ENCODE measurements at regions not wholly inside any gene's neighbourhood (a gene's known extent, or its start where the extent isn't known, plus 50 kb on each side); places are given as distances from the start of the nearest gene placed in this dataset.

- no peak overlapping the region for H3K4me3 ChIP-seq (ENCODE audit: low read depth, low read length)
- DNase-seq (ENCODE audit: low read depth) = no peak
- no peak for TF ChIP-seq CTCF (conservative IDR thresholded peaks at IDR 0.05; ENCODE audit: low read depth, low read length)
Observed at GRCh38 chr13:79796136-79796535, 315.2 kb downstream of the NDFIP2 start.

- no peak for DNase-seq (ENCODE audit: low read depth)
- no peak overlapping the region for H3K4me3 ChIP-seq (ENCODE audit: low read depth, low read length)
- no peak for TF ChIP-seq CTCF (conservative IDR thresholded peaks at IDR 0.05; ENCODE audit: low read depth, low read length)
Observed at GRCh38 chr13:79794931-79795330, 314.0 kb downstream of the NDFIP2 start.

- no peak for TF ChIP-seq CTCF (conservative IDR thresholded peaks at IDR 0.05; ENCODE audit: low read depth, low read length)
- H3K4me3 ChIP-seq (ENCODE audit: low read depth, low read length) = no peak overlapping the region
- no peak for DNase-seq (ENCODE audit: low read depth)
Observed at GRCh38 chr13:79792716-79793115, 311.8 kb downstream of the NDFIP2 start.

GRCh38 chr13:79791471-79792042, 310.6 kb downstream of the NDFIP2 start:
- DNase-seq (ENCODE audit: low read depth) = no peak
- no peak for TF ChIP-seq CTCF (conservative IDR thresholded peaks at IDR 0.05; ENCODE audit: low read depth, low read length)
- no peak overlapping the region for H3K4me3 ChIP-seq (ENCODE audit: low read depth, low read length)

- DNase-seq (ENCODE audit: low read depth) = no peak
- H3K4me3 ChIP-seq (ENCODE audit: low read depth, low read length) = no peak overlapping the region
- no peak for TF ChIP-seq CTCF (conservative IDR thresholded peaks at IDR 0.05; ENCODE audit: low read depth, low read length)
Observed at GRCh38 chr13:79786176-79786575, 305.2 kb downstream of the NDFIP2 start.

- H3K4me3 ChIP-seq (ENCODE audit: low read depth, low read length) = no peak overlapping the region
- peak; percentile 58 for DNase-seq (ENCODE audit: low read depth)
- TF ChIP-seq CTCF (conservative IDR thresholded peaks at IDR 0.05; ENCODE audit: low read depth, low read length) = no peak
Observed at GRCh38 chr13:79782541-79783205, 301.7 kb downstream of the NDFIP2 start.

All from epithelial cell of proximal tubule (primary cell).